Breast epithelium (tissue), 3 donors: ENCODE measurements at regions not wholly inside any gene's neighbourhood (a gene's known extent, or its start where the extent isn't known, plus 50 kb on each side); places are given as distances from the start of the nearest gene placed in this dataset.
"Not testable (repeated sequence)": the region's sequence is repeated elsewhere in the genome, so short reads cannot be mapped to it uniquely, and the experiment has no call there.

Source experiments
- CTCF ChIP-seq, 3 donors: fragments of 450-650 bp; IDR thresholded peaks; one replicate each; pipeline ENCODE4 v1.5.1; 2016 to 2017; ENCODE audit warnings: antibody characterized with exemption in 3 of 3, mild to moderate bottlenecking in 3 of 3, moderate library complexity in 3 of 3
- POLR2A ChIP-seq: fragments of 450-650 bp; IDR thresholded peaks from one replicate; pipeline ENCODE4 v1.6.1; 2016; ENCODE audit warnings: antibody characterized with exemption, mild to moderate bottlenecking, moderate library complexity

- not testable (repeated sequence) for TF ChIP-seq CTCF (IDR thresholded peaks at IDR 0.05); POLR2A
Measured at GRCh38 chr14:105961625-105962024, 435.2 kb downstream of the TMEM121 start.
